SK-N-SH treated with all-trans-retinoic acid at 6 μM for 48 hours (cell line): ENCODE measurements at regions not wholly inside any gene's neighbourhood (a gene's known extent, or its start where the extent isn't known, plus 50 kb on each side); places are given as distances from the start of the nearest gene placed in this dataset.

Experiments used
- ARNTL ChIP-seq: fragments of 450-650 bp; formaldehyde crosslinking; IDR thresholded peaks from 2 replicates; pipeline ENCODE4 v1.5.0; 2020; ENCODE audit warnings: low read depth, mild to moderate bottlenecking, moderate library complexity, borderline replicate concordance
- BACH2 ChIP-seq: fragments of 250-450 bp; sonication (Bioruptor Pico); IDR thresholded peaks from 2 replicates; pipeline ENCODE4 v1.9.0; 2021; ENCODE audit warnings: mild to moderate bottlenecking, borderline replicate concordance
- ESRRG ChIP-seq: fragments of 250-450 bp; sonication (Bioruptor Pico); IDR thresholded peaks from 2 replicates; pipeline ENCODE4 v1.6.1; 2021; ENCODE audit warnings: mild to moderate bottlenecking
- PATZ1 ChIP-seq: fragments of 250-450 bp; sonication (Bioruptor Pico); IDR thresholded peaks from 2 replicates; pipeline ENCODE4 v1.8.0; 2020; ENCODE audit warnings: mild to moderate bottlenecking, moderate library complexity, borderline replicate concordance
- RARB ChIP-seq: fragments of 250-450 bp; sonication (Bioruptor Pico); IDR thresholded peaks from 2 replicates; pipeline ENCODE4 v1.8.0; 2021; ENCODE audit warnings: mild to moderate bottlenecking, moderate library complexity
- TF ChIP-seq, protein P1 (sequence below): fragments of 250-450 bp; sonication (Bioruptor Pico); IDR thresholded peaks from 2 replicates; pipeline ENCODE4 v1.5.0; 2020; ENCODE audit warnings: mild to moderate bottlenecking, moderate library complexity

DNA sequence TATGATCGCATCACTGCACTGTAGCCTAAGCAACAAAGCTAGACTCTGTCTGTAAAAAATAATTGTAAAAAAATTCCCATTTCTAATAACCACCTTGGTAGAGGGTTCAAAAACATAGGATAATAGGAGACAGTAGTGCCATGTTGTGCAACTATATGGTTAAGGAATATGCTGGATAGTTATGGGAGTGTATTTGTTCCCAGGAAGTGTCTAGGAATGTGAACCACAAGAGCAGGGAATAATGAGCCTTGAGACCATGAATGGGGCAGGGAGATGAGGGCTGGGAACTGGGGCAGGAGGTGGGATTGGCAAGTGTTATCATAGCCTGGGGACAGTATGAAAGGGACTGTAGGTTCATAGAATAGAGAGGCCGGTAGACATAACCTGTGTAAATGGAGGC is 50.4 kb downstream of the RUSC2 start:
- TF ChIP-seq ARNTL (no peak), BACH2 (no peak), RARB (no peak), ESRRG (no peak), PATZ1 (no peak)
- TF ChIP-seq, protein P1, sequence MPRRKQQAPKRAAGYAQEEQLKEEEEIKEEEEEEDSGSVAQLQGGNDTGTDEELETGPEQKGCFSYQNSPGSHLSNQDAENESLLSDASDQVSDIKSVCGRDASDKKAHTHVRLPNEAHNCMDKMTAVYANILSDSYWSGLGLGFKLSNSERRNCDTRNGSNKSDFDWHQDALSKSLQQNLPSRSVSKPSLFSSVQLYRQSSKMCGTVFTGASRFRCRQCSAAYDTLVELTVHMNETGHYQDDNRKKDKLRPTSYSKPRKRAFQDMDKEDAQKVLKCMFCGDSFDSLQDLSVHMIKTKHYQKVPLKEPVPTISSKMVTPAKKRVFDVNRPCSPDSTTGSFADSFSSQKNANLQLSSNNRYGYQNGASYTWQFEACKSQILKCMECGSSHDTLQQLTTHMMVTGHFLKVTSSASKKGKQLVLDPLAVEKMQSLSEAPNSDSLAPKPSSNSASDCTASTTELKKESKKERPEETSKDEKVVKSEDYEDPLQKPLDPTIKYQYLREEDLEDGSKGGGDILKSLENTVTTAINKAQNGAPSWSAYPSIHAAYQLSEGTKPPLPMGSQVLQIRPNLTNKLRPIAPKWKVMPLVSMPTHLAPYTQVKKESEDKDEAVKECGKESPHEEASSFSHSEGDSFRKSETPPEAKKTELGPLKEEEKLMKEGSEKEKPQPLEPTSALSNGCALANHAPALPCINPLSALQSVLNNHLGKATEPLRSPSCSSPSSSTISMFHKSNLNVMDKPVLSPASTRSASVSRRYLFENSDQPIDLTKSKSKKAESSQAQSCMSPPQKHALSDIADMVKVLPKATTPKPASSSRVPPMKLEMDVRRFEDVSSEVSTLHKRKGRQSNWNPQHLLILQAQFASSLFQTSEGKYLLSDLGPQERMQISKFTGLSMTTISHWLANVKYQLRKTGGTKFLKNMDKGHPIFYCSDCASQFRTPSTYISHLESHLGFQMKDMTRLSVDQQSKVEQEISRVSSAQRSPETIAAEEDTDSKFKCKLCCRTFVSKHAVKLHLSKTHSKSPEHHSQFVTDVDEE (CRISPR knock-in tag), result no peak
